CD4-positive, alpha-beta T cell treated with Interleukin-10 for 1 hour (primary cell): ENCODE measurements at regions not wholly inside any gene's neighbourhood (a gene's known extent, or its start where the extent isn't known, plus 50 kb on each side); places are given as distances from the start of the nearest gene placed in this dataset.

ENCODE experiments used
- DNase-seq: peaks from one replicate; pipeline ENCODE4 v3.0.0-alpha.2; 2020

GRCh38 chr5:135234242-135234641, 164.8 kb downstream of the MACROH2A1 start:
- DNase-seq: no peak

GRCh38 chr5:135233477-135233876, 165.6 kb downstream of the MACROH2A1 start:
- DNase-seq: no peak

- DNase-seq: no peak
Observed at GRCh38 chr5:135232958-135233357, 166.1 kb downstream of the MACROH2A1 start.

GRCh38 chr5:135231289-135231688, 167.7 kb downstream of the MACROH2A1 start:
- DNase-seq: no peak

DNA sequence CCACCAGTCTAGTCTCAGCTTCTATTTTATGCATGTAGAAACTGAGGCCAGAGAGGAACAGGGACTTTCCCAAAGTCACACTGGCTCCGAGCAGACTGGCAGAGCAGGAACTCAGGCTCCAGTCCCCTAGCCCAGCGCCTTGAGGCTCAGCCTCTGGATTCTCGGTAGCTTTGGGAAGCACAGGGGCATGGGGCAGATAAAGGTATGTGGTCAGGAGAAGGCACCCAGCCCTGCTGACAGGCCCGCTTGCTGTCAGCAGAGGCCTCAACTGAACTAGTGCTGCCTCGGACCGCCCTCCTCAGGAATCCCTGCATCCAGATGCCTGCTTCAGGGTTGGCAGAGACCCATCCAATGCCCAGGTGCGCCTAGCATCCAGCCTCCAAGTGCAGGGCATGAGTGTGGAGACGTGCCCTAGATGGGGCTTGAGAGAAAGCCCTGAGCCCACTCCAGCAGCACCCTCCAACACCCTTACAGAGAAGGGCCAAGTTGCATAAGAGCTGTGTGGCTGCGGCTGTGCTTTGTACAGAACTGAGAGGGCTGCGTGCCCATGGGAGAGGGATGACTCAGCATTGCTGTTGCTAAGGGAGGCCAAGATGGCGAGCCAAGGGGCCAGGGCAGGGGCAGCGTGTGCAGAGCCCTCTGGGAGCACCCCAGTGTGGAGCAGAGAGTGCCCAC, 168.6 kb downstream of the MACROH2A1 start:
- no peak for DNase-seq

DNA sequence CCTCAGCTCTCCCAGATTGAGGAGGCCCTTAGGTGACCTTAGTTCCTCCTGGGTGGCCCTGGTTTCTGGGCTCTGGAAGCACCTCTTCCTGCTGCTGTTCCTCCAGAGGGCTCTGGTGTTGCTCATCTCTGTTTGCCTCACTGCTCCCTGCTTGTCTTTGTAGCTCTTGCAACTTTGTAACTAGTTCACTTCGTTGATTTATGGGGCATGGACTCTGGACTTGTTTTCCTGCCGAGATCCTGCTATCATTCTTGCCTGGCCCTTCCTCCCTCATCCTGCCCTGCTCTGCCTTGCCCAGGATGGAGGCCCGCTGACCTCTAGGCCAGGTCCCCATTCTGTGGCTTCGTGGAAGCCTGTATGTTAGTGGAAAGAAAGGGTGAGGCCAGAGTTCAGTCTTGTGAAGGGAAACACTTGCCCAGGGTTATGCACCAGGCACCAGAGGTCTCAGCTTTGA, 169.3 kb downstream of the MACROH2A1 start:
- no peak for DNase-seq

DNA sequence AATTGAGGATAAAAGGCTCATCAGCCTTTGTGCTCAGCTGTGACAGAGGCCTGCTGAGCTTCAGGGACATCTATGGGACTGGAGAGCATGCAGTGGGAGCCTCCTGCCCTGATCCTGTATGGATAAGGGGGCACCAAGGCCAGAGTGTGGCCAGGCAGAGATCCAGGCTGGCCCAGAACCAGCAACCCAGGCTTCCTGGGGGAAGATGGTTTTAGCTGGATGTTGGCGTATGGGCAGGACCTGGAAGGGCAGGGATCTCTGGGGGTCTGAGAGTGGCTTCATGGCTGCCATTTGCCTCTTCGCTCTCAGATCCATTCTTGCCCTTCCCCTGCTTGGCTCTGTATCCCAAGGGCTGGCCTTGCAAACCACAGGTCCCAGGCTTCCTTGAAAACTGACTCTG, 169.9 kb downstream of the MACROH2A1 start:
- no peak for DNase-seq

- DNase-seq: no peak
Observed at GRCh38 chr5:135228222-135228621, 170.8 kb downstream of the MACROH2A1 start.

DNA sequence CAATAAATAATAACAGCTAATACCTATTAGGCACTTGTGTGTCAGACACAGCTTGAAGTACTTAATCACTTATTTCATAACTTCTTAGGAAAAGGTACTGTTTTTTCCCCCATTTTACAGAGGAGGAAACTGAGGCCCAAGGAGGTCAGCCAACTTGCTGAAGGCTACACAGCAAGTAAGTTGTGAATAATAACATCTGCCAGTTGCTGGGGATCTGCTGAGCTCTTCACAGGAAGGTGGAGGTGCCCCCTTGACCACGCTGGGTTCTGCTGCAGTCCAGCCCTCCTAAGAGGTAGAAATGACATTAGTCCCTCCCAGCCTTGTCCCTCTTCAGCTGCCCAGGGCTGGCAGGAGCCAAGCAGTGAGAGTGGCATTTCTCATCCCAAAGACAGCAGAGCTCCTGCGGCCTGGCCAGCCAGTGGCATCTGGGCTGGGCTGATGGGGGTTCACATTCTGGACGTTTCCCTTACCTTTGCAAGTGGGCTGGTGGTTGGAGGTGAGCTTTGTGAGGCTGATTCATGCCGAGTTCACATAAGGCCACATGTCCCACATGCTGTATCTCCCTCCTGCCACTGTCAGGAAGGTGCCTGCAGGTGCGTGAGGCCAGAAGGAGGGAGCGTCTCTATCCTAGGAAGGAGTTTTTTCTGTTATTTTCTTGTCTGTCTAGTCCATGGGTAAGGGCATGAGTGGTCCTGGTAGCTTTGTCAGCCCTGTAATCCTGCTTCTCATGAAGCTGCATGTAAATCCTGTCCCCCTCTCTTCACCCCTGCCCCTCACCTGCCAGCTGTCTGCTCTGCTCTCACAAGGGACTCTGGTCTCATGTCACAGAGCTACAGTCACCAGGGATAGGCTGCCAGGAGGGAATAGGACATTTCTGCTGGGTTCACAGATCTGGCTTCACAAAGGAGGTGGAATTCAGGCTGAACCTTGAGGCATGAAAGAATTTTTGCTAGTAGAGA, 171.7 kb downstream of the MACROH2A1 start:
- no peak for DNase-seq

DNA sequence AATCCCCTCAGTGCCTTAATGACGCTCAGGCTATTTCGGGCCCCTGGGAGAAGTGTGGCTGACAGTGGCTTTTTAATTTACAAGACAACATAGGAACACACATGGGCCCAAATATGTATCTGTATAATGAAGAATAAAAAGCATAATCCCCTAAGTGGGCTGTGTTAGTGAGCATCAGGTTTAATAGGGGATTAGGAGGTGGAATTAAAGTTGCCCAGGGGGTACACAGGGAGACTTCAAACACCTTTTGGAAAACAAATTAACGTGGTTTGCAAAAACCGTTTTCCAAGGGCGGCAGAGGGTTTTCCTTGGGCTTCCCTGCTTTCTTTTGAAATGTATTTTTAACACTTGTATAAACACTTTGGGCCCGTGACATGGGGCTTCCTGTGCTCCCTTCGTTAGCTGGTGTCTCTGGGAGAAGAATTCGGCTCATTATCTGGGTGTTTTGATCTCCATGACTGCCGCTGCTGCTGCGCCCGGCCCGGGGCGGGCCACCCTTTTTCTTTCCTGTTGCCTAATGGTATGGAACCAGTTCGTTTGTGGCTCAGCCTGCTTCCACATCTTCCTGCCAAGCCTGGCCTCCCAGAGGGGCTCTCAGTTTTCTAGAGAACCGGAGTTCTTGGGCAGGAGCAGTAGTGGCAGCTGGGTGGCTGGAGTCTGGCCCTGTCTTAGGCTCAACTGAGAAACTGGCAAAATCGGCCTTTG, 173.0 kb downstream of the MACROH2A1 start:
- DNase-seq: no peak

GRCh38 chr5:135223891-135224625, 175.0 kb downstream of the MACROH2A1 start:
- no peak for DNase-seq

- DNase-seq: no peak
Observed at GRCh38 chr5:135223404-135223803, 175.6 kb downstream of the MACROH2A1 start.

- no peak for DNase-seq
Observed at GRCh38 chr5:135222771-135223170, 176.3 kb downstream of the MACROH2A1 start.

- DNase-seq: no peak
Observed at GRCh38 chr5:135222171-135222681, 176.8 kb downstream of the MACROH2A1 start.

- DNase-seq: no peak
Observed at GRCh38 chr5:135221696-135222095, 177.3 kb downstream of the MACROH2A1 start.

GRCh38 chr5:135221187-135221473, 177.9 kb downstream of the MACROH2A1 start:
- no peak for DNase-seq

- no peak for DNase-seq
Observed at GRCh38 chr5:135220394-135221186, 178.4 kb downstream of the MACROH2A1 start.

GRCh38 chr5:135219868-135220267, 179.2 kb downstream of the MACROH2A1 start:
- no peak for DNase-seq

DNA sequence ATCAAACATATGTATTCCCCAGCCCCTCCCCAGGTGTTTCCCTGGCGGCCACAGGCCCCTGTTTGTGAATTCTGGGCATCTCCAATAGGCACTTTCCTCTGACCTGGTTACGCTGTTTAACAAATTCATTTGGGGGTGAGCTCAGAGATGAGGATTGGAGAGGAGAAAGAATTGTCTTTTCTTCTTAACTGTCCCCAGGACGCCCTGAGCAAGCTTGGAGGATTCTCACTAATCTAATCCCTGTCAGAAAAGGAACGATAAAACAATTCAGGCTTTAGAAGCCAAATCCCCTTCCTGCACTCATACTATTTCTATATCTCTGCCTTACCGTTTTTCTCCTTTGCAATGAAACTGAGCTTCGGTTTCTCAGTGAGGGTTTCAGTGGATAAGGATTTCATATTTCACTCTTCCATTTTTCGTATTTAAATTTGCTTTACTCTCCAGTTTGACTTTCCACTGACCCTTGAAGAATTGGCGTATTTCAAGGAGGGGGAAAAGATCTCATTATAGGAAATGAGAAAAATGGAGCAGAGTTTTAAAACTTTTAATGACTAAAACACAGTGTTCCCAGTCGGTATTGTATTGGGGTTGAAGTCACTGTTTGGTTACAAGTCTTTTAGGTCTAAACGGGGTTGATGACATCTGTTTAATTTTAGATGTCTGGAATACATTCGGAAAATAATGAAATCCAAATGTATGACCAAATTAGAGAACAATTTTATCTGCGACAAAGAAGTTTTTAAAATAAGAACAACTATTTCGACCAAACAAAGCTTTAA, 180.1 kb downstream of the MACROH2A1 start:
- DNase-seq: no peak

- DNase-seq: no peak
Observed at GRCh38 chr5:135218486-135218755, 180.6 kb downstream of the MACROH2A1 start.
